ENCODE measurements at regions not wholly inside any gene's neighbourhood (a gene's known extent, or its start where the extent isn't known, plus 50 kb on each side); places are given as distances from the start of the nearest gene placed in this dataset.

- TF ChIP-seq, protein P1, sequence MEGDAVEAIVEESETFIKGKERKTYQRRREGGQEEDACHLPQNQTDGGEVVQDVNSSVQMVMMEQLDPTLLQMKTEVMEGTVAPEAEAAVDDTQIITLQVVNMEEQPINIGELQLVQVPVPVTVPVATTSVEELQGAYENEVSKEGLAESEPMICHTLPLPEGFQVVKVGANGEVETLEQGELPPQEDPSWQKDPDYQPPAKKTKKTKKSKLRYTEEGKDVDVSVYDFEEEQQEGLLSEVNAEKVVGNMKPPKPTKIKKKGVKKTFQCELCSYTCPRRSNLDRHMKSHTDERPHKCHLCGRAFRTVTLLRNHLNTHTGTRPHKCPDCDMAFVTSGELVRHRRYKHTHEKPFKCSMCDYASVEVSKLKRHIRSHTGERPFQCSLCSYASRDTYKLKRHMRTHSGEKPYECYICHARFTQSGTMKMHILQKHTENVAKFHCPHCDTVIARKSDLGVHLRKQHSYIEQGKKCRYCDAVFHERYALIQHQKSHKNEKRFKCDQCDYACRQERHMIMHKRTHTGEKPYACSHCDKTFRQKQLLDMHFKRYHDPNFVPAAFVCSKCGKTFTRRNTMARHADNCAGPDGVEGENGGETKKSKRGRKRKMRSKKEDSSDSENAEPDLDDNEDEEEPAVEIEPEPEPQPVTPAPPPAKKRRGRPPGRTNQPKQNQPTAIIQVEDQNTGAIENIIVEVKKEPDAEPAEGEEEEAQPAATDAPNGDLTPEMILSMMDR (IDR thresholded peaks at IDR 0.05; ENCODE audit: control insufficient read depth, extremely low read depth, insufficient read depth): no peak
- H3K4me3 ChIP-seq (ENCODE audit: low read depth, low read length): no peak overlapping the region
- DNase-seq (ENCODE audit: low read depth): no peak
Observed at GRCh38 chr13:104314926-104315535, 1248.8 kb upstream of the SLC10A2 start.

- no peak for DNase-seq (ENCODE audit: low read depth)
- no peak overlapping the region for H3K4me3 ChIP-seq (ENCODE audit: low read depth, low read length)
- TF ChIP-seq, protein P1 (IDR thresholded peaks at IDR 0.05; ENCODE audit: control insufficient read depth, extremely low read depth, insufficient read depth): no peak
Observed at GRCh38 chr13:104314321-104314720, 1248.1 kb upstream of the SLC10A2 start.

DNA sequence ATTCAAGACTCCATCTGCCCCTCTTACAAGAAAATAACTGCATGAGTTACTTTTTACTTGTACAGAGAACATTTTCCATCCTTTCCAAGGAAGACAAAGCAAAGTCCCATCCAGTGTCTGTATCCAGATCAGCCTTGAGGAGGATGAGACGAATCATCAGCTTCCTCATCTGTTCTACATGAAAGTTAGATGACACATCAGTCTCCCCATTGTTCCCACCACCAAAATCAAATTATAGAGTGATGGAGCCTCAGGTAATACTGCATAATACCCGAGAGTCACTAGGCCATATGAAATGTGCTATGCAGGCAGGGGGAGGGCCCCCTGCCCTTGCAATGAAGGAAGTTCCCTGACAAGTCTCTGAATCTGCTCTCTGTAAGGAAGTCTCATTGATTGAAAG is 1244.6 kb upstream of the SLC10A2 start:
- no peak for DNase-seq (ENCODE audit: low read depth)
- no peak overlapping the region for H3K4me3 ChIP-seq (ENCODE audit: low read depth, low read length)
- TF ChIP-seq, protein P1 (IDR thresholded peaks at IDR 0.05; ENCODE audit: control insufficient read depth, extremely low read depth, insufficient read depth): no peak

DNA sequence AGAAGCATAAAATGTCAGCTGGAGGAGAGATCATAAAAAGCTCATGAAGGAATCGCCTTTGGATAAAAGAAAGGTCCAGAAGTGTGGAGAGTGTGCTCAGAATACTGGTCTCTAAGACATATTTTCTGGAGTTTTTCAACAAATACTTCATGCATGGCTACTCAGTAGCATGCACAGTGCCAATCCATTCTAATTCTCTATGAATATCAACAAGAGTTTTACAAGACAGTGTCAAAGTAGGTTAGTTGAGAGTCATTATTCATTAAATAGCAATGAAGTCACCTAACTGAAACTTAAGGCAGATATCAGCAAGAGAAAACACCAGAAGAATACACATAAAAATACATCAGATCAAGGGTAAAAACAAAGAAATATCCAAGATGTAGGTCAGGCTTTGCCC is 1243.2 kb upstream of the SLC10A2 start:
- TF ChIP-seq, protein P1 (IDR thresholded peaks at IDR 0.05; ENCODE audit: control insufficient read depth, extremely low read depth, insufficient read depth): no peak

GRCh38 chr13:104301171-104301975 is 1235.2 kb upstream of the SLC10A2 start:
- no peak overlapping the region for H3K4me3 ChIP-seq (ENCODE audit: low read depth, low read length)
- peak; percentile 10 for DNase-seq (ENCODE audit: low read depth)
- TF ChIP-seq, protein P1 (IDR thresholded peaks at IDR 0.05; ENCODE audit: control insufficient read depth, extremely low read depth, insufficient read depth): no peak

More for the DNA sequence above, 1243.2 kb upstream of the SLC10A2 start:
- H3K4me3 ChIP-seq (ENCODE audit: low read depth, low read length): no peak overlapping the region
- DNase-seq (ENCODE audit: low read depth): no peak

DNA sequence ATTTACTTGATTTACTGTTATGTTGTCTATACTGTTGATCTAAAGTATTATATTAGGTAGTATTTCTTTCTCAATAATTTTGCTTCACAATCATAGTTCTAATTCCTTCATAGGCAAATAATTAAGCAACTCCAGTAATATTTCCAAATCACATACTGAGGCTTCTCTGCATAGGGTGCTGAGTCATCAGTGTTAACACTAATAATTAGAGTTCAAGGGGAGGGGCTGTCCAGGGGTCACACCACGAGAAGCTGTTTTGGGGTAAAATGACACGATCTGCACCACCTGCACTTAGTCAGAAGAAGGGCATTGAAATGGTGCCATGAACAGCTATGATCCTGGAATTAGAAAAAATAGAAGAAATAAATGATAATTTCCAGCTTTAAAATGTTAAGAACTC is 1230.9 kb upstream of the SLC10A2 start:
- no peak overlapping the region for H3K4me3 ChIP-seq (ENCODE audit: low read depth, low read length)
- TF ChIP-seq, protein P1 (IDR thresholded peaks at IDR 0.05; ENCODE audit: control insufficient read depth, extremely low read depth, insufficient read depth): no peak
- no peak for DNase-seq (ENCODE audit: low read depth)

Measured in LNCaP clone FGC (cell line).